Ascending aorta (tissue), 2 donors: ENCODE measurements at regions not wholly inside any gene's neighbourhood (a gene's known extent, or its start where the extent isn't known, plus 50 kb on each side); places are given as distances from the start of the nearest gene placed in this dataset.

Experiments
- DNase-seq, 2 donors: peaks; one replicate each; pipeline ENCODE4 v3.0.0-alpha.2; 2019; ENCODE audit warnings: low spot score in 2 of 2
- H3K27ac ChIP-seq, 2 donors: fragments of 200-600 bp; sonication (generic); one replicate each; pipeline ENCODE4 v1.5.1; 2016 to 2017; ENCODE audit warnings: mild to moderate bottlenecking in 1 of 2
- H3K27me3 ChIP-seq: fragments of 200-600 bp; sonication (generic); one replicate; pipeline ENCODE4 v1.5.1; 2017
- H3K36me3 ChIP-seq, 2 donors: fragments of 200-600 bp; sonication (generic); one replicate each; pipeline ENCODE4 v1.5.1; 2016
- H3K4me1 ChIP-seq, 2 donors: fragments of 200-600 bp; sonication (generic); one replicate each; pipeline ENCODE4 v1.5.1; 2016 to 2017; ENCODE audit warnings: mild to moderate bottlenecking in 1 of 2
- H3K4me3 ChIP-seq, 2 donors: fragments of 200-600 bp; sonication (generic); one replicate each; pipeline ENCODE4 v1.5.1; 2016 to 2017; ENCODE audit warnings: mild to moderate bottlenecking in 1 of 2
- H3K9me3 ChIP-seq, 2 donors: fragments of 200-600 bp; sonication (generic); one replicate each; pipeline ENCODE4 v1.5.1; 2016
- CTCF ChIP-seq, 3 experiments: fragments of 200-600 bp in 2 of 3; fragments of 450-650 bp in 1 of 3; sonication (generic) in 2 of 3; IDR thresholded peaks; one replicate each; pipeline ENCODE4 v1.5.1; 2016 to 2019; ENCODE audit warnings: antibody characterized with exemption in 3 of 3, mild to moderate bottlenecking in 1 of 3, moderate library complexity in 1 of 3
- intact Hi-C: fragments of 100-400 bp; cut with DNase I; formaldehyde crosslinking; loops from one replicate; pipeline ENCODE4 v1.15.1; 2023

GRCh38 chr14:86464341-86464740, 934.4 kb downstream of the FLRT2 start:
- Histone ChIP-seq H3K9me3 (no peaks in the 10 kb centered on the region), H3K4me1 (no peaks in the 10 kb centered on the region), H3K4me3 (no peak overlapping the region), H3K36me3 (no peaks in the 10 kb centered on the region), H3K27me3 (no peaks in the 10 kb centered on the region), H3K27ac (no peak overlapping the region)
- no peak for DNase-seq
- intact Hi-C loops, result no loop called here
- no peak for TF ChIP-seq CTCF (IDR thresholded peaks at IDR 0.05)

DNA sequence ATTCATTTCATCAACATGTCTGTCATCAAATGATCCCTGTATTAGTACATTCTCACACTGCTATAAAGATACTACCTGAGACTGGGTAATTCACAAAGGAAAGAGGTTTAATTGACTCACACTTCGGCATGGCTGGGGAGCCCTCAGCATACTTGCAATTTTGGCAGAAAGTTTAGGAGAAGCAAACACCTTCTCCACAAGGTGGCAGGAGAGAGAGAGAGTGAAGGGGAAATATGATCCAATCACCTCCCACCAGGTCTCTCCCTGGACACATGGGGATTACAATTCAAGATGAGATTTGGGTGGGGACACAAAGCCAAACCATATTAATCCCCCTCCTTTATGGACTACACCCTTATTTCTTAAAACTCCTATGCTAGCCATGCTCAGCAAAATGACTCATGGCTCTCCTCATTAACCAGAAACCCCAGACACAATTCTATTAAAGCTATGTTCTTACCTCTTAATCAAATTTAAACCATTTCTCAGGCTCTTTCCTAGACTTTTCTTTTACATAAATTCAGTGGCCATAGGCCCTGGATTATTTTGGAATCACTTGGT, 932.3 kb downstream of the FLRT2 start:
- Histone ChIP-seq H3K4me3 (no peak overlapping the region), H3K27ac (no peak overlapping the region), H3K4me1 (no peaks in the 10 kb centered on the region), H3K9me3 (no peaks in the 10 kb centered on the region), H3K36me3 (no peaks in the 10 kb centered on the region), H3K27me3 (no peaks in the 10 kb centered on the region)
- DNase-seq, result no peak
- no peak for TF ChIP-seq CTCF (IDR thresholded peaks at IDR 0.05)
- intact Hi-C loops, result no loop called here

DNA sequence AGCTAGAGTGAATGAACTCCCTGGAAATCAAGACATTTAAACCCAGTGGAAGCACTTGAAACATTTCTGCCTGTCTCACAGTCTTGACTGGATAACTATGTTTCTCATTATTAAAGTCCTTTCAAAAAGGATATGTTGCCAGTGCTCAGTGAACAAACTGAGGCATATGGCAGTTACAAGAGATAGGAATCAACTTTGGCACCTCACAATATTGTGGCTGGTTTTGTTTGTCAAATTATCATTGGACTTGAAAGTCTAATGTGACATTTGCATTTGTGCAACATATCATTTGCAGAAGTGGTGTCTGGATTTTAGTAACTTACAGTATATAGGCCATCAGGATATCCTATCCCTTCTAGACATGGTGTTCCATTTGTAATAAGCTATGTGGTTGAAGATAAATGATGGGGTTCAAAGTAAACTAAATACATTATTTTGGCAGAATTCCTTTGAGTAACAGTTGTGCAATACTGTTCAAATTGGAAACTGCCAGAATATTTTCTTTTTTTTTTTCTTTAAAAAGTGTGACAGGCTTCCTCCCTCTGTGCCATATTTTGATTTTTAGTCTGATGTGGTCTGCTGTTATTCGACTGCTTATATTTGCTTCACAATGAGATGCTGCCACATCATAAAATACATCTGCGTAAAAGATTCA, 927.7 kb downstream of the FLRT2 start:
- H3K9me3 ChIP-seq, result no peaks in the 10 kb centered on the region
- intact Hi-C loops, result no loop called here
- no peak overlapping the region for H3K4me3 ChIP-seq
- TF ChIP-seq CTCF (IDR thresholded peaks at IDR 0.05), result no peak
- no peaks in the 10 kb centered on the region for H3K27me3 ChIP-seq
- H3K36me3 ChIP-seq, result no peaks in the 10 kb centered on the region
- no peak for DNase-seq
- no peaks in the 10 kb centered on the region for H3K4me1 ChIP-seq
- no peak overlapping the region for H3K27ac ChIP-seq

DNA sequence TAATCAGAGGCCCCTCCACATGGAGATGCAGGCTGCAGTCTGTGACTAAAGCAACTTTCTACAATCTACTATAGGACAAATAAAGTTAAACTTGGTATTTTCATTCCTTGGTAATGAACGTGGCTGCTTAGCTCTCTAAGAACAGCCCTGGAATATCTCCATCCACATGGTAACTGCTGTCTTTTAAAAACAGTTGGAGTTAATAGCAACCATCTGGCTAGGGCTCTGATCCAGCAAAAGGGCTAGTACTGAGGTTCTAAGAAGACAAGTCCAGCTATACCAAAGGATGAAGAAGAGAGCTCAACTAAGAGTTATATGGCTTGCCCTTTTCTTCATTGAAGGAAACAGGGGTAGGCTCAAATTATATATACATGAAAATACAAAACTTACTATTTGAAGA, 920.1 kb downstream of the FLRT2 start:
- intact Hi-C loops, result no loop called here
- TF ChIP-seq CTCF (IDR thresholded peaks at IDR 0.05), result no peak
- H3K27ac ChIP-seq, result no peak overlapping the region
- DNase-seq, result no peak
- H3K27me3 ChIP-seq, result no peaks in the 10 kb centered on the region
- H3K4me1 ChIP-seq, result no peaks in the 10 kb centered on the region
- no peak overlapping the region for H3K4me3 ChIP-seq
- H3K9me3 ChIP-seq, result no peaks in the 10 kb centered on the region
- no peaks in the 10 kb centered on the region for H3K36me3 ChIP-seq

- H3K9me3 ChIP-seq, result no peaks in the 10 kb centered on the region
- DNase-seq, result no peak
- H3K36me3 ChIP-seq, result no peaks in the 10 kb centered on the region
- no peak overlapping the region for H3K4me3 ChIP-seq
- intact Hi-C loops, result no loop called here
- no peak for TF ChIP-seq CTCF (IDR thresholded peaks at IDR 0.05)
- H3K27me3 ChIP-seq, result no peaks in the 10 kb centered on the region
- no peaks in the 10 kb centered on the region for H3K4me1 ChIP-seq
- no peak overlapping the region for H3K27ac ChIP-seq
These were observed 912.2 kb downstream of the FLRT2 start for GRCh38 chr14:86442135-86442534.

- DNase-seq, result no peak
- H3K4me3 ChIP-seq, result no peak overlapping the region
- no peaks in the 10 kb centered on the region for H3K9me3 ChIP-seq
- no peak overlapping the region for H3K27ac ChIP-seq
- no peak for TF ChIP-seq CTCF (IDR thresholded peaks at IDR 0.05)
- H3K4me1 ChIP-seq, result no peaks in the 10 kb centered on the region
- intact Hi-C loops, result no loop called here
- no peaks in the 10 kb centered on the region for H3K36me3 ChIP-seq
- no peaks in the 10 kb centered on the region for H3K27me3 ChIP-seq
These were observed 900.9 kb downstream of the FLRT2 start for GRCh38 chr14:86430853-86431252.
